Stimulated activated CD4-positive, alpha-beta T cell treated with anti-CD3 and anti-CD28 coated beads, TNF-alpha, amount 100 ng/mL, for 4 hours (primary cell): ENCODE measurements at regions not wholly inside any gene's neighbourhood (a gene's known extent, or its start where the extent isn't known, plus 50 kb on each side); places are given as distances from the start of the nearest gene placed in this dataset.

ENCODE experiments used
- DNase-seq, 3 experiments: peaks; one replicate each; pipeline ENCODE4 v3.0.0-alpha.2; 2020; ENCODE audit warnings: low read depth in 3 of 3

DNA sequence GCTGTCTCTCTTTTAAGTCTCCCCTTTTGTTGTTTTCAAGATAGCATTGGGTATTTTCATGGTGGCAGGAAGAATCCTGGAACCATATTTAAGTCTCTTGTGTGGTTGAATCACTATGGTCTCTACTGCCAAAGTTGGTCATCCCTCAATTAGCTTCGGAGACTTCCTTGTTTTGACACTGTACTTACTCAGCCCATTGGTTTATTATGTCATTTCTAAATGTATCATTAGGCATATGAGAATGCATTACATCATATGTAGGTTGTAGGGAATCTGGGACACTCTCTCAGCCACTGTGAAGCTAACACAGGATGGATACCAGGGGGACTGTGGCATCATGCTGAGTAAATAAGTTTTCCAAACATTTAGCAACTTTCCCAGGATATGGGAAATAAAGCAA, 211.8 kb downstream of the DTHD1 start:
- DNase-seq, result no peak

DNA sequence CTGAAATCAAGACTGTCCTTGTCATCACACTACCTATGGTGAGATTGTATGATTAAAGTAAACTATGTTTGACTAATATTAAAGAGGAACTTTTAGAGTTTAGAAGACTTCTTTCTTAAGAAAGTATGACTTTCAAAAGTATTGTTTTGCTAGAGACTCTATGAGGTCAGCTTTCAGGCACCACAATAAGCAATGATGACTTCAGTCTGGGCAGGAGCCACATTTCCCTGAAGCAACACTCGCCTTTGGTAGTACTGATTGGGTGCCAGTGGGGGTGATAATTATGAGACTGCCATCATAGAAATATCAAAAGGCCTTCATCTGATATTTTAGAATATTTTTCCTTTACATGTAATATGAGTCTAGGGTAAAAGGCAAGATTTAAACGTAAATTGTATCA, 212.6 kb downstream of the DTHD1 start:
- DNase-seq, result no peak

DNA sequence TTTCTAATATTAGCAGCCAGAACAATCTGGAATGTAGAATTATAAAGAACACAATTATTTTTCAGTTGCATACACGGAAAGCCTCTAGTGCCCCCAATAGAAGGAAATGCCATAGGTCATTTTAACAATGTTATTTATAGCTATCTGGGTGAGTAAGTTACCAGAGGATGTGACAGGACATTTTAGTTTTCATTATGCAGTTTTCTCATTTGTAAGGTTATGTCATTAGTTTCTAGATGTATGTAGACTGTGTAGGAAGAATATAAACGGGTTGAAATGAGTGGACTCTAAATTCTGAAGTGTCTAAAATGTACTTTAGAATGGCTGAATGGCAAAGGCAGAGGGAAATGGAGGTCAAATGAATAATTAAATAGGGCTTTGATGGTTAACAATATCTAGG, 213.3 kb downstream of the DTHD1 start:
- no peak for DNase-seq

DNA sequence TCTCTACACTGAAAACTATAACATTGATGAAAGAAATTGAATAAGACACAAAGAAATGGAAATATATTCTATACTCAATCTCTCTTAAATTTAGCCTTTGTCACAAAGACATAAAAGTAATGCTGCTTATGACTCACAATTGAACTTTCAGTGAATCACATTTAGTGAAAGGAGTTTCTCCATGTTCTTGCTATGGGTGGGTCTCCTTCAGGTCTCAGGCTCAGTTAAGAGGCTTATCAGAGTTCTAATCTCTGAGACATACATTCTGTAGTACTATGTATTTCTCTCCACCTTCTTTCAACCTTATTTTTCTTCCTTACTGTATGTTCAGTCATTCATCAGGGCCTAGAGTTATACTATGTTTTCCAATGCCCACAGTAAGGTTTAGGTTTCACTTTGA, 220.9 kb downstream of the DTHD1 start:
- DNase-seq, result no peak

DNA sequence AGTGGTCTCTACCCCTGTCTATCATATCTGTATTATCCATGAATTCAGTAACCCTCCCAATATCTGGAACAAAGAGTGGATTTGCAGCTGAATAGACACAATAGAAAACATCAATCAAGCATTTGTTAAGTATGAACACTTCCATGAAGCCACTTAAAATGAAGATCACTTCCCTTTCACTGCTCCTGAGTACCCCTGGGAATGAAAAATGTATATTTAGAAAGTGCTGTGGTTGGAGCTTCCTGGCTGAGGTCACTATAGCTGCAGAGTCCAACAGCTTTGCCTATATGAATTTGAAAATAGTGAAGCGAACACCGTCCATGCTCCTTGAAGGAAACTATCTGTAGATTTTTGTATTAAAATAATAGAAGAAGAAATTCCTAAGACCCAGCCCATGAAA, 227.0 kb downstream of the DTHD1 start:
- no peak for DNase-seq

DNA sequence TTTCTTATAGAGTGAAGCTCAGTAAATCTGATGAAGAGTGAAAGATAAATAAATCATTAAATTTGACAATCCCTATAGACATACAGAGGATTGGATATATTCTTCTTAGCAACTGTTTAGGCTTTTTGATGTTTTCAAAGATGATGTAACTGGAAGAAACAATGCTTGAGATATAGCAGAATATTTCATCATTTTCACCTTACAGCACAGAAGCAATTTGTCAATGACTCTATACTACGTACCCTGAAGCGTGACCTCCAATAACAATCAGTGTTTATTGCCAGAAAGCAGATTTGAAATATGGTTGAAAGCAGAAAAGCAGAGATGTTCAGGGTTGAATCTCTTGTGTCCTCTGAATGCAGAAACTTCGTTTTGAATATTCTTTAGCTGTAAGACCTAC, 228.4 kb downstream of the DTHD1 start:
- no peak for DNase-seq

DNA sequence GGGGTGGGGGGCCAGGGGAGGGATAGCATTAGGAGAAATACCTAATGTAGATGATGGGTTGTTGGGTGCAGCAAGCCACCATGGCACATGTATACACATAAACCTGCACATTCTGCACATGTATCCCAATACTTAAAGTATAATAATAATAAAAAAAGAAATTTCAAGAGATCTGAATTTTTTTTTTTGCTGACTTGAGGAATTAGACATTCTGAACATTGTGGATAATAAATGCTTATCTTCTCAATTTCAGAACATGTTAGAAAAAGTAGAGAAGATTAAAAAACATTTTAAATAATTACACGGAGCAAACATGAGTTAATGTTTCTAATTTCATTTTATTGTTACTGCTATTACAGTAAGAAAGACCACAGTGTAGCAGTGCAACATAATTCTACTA, 230.4 kb downstream of the DTHD1 start:
- no peak for DNase-seq

DNA sequence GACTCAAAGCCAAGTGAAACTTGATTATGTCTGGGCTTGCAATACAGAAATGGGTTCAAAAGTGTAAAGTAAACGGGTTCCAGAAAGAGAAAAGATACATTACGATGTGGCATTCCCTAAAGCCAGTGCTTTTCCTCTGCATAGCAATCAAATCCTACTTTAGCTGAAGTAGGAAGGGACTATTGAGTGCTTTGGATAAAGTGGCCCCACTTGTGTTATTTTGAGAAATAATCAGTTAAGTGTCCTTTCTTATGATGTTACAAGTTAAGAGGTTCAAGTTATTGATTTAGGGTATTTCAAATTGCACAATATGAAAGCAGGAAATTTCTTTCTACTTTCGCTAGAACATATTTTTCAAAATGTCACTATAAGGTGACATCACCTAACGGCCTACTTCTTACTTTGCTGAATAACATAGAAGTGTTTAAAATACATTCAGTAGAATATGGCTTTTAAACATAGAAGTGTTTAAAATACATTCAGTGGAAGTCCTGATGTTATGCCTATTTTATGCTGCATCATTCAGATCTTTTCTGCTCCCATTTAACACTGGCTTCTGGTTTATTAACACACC, 235.2 kb downstream of the DTHD1 start:
- no peak for DNase-seq

DNA sequence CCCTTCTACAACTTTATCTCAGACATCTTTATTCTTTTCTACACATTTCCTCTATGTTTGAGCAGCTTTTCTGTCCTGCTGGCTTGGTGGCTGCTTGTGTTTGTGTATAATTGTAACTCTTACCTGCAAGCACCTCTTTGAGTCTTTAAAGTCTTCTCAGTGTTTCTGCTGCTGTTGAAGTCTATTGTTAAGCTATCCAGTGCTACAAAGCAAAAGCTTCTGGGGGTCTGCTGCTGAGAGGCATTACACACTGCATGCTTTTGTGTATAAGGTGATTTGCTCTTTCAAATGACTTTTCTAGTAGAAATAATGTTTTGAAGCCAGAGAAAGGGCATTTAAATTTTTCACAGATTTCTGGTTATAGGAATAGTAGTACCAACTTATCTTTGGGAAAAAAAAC, 241.8 kb downstream of the DTHD1 start:
- DNase-seq, result no peak

DNA sequence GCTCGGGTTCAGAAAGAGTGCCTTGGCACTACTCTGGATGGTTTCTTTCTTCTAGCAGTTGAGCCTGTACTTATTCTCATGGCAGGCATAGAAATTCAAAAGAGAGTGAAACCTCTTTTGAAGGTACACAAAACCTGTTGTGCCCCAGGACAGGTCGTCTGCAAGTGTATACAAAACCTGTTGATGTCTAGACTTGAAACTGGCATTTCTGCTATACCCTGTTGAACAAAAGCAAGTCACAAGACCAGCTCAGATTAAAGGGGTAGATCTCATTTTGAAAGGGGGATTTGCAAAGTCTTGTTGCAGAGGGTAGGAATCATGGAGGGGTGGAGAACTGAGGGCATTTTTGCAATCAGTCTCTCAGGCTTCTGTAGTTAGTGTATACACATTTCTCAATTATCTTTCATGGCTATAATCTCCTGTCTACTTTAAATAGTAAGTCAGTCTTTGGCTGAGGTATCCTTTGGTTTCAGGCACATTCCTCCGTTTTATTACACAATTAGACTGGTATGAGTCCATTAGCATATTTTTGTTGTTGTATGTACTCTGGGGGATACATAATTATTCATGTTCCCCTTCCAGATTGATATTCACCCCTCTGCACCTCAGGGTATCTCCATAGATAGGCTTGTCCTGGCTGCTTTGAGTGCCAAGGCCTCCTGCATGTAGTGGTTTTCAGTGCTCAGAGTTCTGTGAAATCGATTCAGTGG, 251.4 kb downstream of the DTHD1 start:
- DNase-seq, result no peak

DNA sequence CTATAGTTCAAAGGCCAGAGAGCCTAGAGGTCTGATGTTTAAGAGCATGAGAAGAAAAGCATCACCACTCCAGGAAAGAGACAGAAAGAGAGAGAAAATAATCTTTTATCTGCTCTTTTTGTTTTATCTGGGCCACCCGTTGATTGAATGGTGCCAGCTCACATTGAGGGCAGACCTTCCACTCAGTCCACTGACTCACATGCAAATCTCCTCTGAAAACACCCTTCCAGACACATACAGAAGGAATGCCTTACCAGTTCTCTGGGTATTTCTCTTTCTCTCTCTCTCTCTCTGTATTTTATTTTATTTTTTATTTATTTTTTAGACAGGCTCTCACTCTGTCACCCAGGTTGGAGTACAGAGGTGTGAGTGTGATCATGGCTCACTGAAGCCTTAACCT, 252.5 kb downstream of the DTHD1 start:
- DNase-seq, result no peak

DNA sequence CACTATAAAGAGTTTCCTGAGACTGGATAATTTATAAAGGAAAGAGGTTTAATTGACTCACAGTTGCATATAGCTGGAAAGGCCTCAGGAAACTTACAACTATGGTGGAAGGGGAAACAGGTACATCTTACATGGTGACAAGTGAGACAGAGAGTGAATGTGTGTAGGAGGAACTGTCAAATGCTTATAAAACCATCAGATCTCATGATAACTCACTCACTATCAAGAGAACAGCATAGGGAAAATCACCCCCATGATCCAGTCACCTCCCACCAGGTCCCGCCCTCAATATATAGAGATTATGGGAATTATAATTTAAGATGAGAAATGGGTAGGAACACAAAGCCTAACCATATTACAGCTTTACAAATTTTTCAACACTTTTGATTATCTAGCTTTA, 266.0 kb downstream of the DTHD1 start:
- no peak for DNase-seq

DNA sequence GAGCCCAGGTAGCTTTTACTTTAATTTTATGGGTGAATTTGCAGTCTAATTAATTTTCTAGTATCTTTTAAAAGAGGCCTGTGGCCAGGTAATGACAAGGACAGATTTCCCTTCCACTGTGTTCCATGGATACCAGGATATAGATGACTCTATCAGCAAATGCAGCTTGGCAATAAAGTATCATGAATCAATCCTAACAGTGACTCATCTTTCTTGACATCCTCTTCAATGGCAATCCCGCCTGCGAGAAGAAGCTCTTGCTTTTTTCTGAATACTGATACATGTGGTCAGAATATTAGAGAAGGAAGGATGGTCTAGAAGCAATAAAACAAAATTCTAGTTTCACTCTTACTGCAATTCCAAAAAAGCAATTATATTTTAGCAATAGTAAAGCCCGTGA, 267.8 kb downstream of the DTHD1 start:
- no peak for DNase-seq

DNA sequence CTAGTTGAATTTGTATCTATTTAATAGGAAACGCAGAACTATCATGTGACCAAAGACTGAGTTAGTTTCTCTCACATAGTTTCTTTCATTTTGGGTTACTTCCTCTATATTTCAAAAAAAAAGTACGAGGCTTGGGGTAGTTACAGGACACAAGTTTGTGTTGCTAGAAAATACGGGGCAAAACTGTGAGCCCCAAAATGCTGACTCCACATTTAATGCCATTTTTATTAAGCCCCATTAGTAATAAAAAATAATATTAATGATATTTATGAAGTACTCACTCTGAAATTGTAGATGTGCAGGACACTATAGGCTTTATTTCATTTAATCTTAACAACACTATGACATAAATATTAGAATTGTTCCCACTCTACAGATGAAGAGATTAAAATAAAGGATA, 268.6 kb downstream of the DTHD1 start:
- no peak for DNase-seq

DNA sequence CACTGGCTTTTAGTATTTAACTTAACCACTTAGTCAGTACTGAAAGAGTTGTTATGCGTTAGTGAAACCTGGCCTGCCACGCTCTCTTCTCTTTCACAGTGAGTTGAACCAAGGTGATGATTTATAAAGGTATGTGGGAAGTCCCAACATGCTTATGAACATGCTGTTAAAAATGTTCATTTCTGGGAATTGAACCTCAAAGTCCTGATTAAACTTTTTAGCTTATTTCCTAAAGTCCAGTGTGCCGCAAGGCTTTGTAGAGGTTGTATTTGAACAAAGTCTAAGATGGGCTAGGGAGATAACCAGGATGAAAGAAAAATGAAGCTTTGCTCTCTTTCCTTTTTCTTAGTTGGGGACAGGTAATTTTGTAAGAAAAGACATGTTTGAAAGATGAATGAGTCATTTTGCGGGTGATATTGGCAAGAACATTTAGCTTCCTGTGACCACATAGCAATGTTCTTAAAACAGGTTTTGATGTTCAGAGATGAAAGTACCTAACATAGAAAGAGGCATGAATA, 270.3 kb downstream of the DTHD1 start:
- DNase-seq, result no peak

DNA sequence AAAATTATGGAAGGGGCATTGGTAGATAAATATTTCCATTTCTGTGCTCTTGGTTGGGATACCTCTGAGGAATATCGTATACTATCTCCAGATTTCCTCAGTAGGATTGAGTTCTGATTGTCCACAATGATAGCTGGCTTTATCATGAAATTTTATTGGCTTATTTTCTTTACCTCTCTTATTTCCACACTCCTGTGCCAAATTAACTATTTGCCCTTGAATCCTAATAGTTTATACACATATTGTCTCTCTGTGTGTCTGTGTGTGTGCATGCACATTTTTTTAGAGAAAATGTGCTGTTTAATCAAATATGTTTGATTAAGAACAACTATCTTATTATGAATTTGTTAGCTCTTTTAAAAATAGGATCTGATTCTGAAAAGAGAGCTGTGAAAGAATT, 271.6 kb downstream of the DTHD1 start:
- DNase-seq, result no peak

DNA sequence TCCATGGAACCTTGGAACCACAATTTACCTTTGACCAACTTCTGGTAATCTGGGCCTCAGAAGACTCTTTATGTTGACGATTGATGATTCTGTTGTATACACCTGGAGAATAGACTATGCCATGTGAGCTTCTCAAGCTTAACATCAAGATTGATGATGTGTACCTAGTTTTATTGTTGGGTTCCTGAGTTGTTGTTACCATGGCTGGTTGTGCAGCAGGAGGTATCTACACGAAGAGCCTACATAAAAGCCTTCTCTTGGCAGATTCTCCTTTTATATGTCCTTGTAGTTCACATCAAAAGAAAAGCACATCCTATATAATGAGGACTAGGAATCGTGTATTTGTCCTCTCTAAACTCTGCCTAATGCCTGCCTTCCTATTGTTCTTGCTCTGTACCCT, 272.0 kb downstream of the DTHD1 start:
- DNase-seq, result no peak

DNA sequence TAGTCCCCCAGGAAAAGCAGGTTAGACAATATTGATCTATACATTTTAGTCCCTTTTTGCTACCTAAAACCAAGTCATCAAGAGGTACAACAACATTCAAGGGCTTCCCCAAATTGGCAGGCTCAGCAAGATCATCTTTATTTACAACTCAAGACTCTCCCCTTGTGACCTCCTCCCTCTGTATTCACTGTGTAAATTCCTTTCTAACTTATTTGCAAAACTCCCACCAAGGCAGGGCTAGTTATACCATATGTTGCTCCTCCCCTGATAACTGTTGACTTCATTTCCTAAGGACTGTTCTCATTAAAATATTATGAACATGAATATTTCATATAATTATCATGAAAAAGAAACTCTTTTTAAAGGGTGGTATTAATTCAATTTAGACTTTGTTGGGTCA, 275.6 kb downstream of the DTHD1 start:
- no peak for DNase-seq

DNA sequence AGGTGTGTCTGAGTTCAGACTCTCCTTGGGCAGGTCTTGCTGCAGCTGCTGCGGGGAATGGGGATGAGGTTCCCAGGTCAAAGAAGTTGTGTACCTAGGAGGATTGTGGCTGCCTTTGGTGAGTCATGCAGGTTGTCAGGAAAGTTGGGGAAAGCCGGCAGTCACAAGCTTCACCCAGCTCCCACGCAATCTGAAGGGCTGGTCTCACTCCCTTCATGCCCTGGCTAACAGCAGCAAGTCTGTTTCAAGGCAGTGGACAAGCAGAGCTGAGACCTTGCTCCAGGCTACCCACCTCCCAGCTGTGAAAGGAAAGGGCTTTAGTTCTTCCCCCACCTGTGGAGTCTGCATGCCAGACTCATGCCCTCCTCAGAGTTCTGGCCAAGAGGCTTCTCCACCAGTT, 287.2 kb downstream of the DTHD1 start:
- no peak for DNase-seq

DNA sequence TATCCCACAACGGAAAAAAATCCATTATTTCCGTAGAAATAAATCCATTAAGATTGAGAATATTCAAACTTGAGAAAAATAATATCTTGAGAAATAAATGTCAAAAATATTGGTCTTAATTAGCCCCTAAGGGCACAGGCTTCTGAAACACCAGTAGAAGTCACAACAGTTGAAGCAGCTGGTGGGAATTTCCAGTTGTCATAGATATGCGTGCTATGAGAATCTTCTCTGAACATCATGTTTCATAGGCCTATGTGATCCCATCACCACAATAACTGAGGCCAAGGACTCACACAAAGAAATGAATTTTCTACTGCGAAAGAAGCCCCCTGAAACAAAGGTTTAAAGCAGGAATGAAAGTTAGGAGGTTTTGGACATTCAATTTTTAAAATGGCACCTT, 292.0 kb downstream of the DTHD1 start:
- DNase-seq, result no peak

DNA sequence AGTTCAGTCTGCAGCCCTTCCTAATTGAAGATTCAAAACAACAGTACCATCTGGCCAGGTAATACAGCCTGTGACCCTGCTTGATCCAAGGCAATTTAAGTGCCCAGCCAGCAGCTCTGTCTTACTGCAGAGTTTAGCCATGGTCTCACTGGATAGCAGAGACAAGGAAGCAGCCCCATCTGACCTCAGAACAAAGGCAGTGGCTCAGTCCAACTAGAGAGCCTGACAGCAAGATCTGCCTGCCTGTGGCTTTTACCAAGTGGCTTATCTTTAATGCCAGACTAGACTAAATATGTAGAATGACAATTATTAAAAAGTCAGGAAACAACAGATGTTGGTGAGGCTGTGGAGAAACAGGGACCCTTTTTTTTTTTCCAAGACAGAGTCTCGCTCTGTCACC, 293.4 kb downstream of the DTHD1 start:
- no peak for DNase-seq

DNA sequence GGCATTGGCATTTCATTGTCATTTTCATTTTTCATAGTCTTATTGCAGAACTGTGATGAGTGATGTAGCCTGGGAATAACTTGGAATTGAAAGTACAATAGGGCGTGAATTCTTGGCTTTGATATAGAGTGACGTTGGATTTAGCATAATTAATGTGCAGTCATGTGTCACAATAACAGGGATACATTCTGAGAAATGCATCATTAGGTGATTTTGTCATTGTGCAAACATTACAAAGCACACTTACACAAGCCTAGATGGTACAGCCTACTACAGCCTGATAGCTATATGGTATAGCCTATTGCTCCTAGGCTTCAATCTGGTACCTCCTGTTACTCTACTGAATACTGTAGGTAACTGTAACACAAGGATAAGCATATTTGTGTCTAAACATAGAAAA, 300.8 kb downstream of the DTHD1 start:
- DNase-seq, result no peak

DNA sequence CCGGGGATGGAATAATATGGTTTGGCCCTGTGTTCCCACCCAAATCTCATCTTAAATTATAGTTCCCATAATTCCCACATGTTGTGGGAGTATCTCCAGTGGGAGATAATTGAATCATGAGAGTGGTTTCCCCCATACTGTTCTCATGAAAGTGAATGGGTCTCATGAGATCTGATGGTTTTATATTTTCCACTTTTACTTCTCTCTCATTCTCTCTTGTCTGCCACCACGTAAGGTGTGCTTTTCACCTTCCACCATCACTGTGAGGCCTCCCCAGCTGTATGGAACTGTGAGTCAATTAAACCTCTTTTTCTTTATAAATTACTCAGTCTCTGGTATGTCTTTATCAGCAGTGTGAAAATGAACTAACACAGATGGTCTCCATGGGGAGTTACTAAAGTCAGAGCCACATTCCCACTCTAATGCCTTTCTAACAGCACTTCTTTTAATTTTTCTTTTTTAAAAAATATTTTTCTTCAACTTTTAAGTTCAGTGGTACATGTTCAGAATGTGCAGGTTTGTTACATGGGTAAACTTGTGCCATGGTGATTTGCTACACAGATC, 306.6 kb downstream of the DTHD1 start:
- no peak for DNase-seq

DNA sequence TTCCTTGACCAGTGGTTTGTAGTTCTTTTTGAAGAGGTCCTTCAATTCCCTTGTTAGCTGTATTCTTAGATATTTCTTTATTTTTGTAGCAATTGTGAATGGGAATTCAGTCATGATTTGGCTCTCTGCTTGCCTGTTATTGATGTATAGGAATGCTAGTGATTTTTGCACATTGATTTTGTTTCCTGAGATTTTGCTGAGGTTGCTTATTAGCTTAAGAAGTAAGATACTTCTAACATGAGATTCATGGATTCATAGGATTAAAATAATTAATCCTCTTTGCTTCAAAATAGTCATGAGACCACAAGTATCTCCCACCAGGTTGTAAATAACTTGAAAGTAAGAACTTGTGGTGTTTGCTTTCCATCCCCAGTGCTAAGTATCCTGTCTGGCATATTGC, 308.9 kb downstream of the DTHD1 start:
- no peak for DNase-seq
